ENCODE measurements at regions not wholly inside any gene's neighbourhood (a gene's known extent, or its start where the extent isn't known, plus 50 kb on each side); places are given as distances from the start of the nearest gene placed in this dataset.

DNA sequence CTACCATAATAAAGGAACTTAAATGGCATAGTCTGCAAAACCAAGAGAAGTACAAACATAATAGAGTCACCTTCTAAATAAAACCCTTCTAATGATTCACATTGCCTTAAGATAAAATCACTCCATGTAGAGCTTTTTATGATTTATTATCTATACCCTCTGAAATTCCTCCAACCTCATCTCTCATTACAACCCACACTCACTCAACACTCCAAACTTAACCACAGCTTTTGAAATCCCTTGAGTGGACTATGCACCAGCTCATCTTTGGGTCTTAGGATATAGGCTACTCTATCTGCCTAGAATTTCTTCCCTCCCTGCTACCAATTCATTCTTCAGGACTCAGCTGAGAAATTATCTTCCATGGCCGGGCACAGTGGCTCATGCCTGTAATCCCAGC lies 122.5 kb downstream of the CETN3 start:
- Mint-ChIP-seq H3K27ac (no peak overlapping the region), H3K9me3 (ENCODE audit: low read depth) (no peaks in the 10 kb centered on the region), H3K4me3 (ENCODE audit: low read depth) (no peak overlapping the region), H3K36me3 (ENCODE audit: insufficient read depth) (no peaks in the 10 kb centered on the region), H3K4me1 (ENCODE audit: low read depth) (no peaks in the 10 kb centered on the region), H3K27me3 (no peaks in the 10 kb centered on the region)
- TF ChIP-seq, protein P1, sequence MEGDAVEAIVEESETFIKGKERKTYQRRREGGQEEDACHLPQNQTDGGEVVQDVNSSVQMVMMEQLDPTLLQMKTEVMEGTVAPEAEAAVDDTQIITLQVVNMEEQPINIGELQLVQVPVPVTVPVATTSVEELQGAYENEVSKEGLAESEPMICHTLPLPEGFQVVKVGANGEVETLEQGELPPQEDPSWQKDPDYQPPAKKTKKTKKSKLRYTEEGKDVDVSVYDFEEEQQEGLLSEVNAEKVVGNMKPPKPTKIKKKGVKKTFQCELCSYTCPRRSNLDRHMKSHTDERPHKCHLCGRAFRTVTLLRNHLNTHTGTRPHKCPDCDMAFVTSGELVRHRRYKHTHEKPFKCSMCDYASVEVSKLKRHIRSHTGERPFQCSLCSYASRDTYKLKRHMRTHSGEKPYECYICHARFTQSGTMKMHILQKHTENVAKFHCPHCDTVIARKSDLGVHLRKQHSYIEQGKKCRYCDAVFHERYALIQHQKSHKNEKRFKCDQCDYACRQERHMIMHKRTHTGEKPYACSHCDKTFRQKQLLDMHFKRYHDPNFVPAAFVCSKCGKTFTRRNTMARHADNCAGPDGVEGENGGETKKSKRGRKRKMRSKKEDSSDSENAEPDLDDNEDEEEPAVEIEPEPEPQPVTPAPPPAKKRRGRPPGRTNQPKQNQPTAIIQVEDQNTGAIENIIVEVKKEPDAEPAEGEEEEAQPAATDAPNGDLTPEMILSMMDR (IDR thresholded peaks at IDR 0.05; ENCODE audit: unreplicated experiment), result no peak
- no peak for DNase-seq (ENCODE audit: low spot score, unreplicated experiment)

DNA sequence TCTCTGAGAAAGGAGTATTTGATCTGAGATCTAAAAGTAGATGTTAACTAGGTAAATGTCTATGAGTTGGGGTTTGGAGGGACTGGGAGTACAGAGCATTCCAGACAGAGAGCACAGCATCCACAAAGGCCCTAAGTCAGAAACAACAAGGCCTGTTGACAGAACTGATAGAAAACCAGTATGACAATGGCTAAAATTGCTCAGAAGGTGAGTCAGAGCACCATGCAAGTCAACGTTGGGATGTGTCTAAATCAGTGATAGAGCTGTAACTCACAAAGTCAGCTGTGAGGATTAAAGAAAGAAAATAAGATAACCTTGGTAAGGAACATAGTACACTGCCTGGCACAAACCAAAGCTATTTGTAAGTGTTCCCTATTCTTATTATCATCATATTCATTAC lies 124.0 kb downstream of the CETN3 start:
- H3K4me3 Mint-ChIP-seq (ENCODE audit: low read depth), result no peak overlapping the region
- H3K9me3 Mint-ChIP-seq (ENCODE audit: low read depth), result no peaks in the 10 kb centered on the region
- H3K4me1 Mint-ChIP-seq (ENCODE audit: low read depth), result peaks cover 1% of the 10 kb centered on the region
- no peak for DNase-seq (ENCODE audit: low spot score, unreplicated experiment)
- no peak overlapping the region for H3K27ac Mint-ChIP-seq
- H3K27me3 Mint-ChIP-seq, result no peaks in the 10 kb centered on the region
- TF ChIP-seq, protein P1 (IDR thresholded peaks at IDR 0.05; ENCODE audit: unreplicated experiment), result no peak
- no peaks in the 10 kb centered on the region for H3K36me3 Mint-ChIP-seq (ENCODE audit: insufficient read depth)

DNA sequence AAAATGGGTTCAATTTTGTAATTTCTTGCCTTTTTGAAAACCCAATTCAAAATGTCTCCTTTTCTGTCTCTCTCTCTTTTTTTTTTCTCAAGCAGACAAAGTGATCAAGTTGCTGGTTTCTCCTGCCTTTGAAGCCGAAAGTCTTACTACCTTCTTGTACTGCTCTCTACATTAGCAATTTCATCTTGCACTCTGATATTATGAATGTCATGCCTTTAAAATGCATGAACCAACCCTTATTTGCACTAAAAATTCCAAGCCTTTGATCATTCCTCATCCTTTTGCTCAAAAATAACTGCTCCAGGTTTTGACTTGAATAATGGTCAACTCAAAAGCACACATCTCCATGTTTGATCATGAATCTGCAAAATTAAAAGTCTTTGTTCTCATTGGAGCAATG lies 125.2 kb downstream of the CETN3 start:
- Mint-ChIP-seq H3K4me1 (ENCODE audit: low read depth) (peaks cover 2% of the 10 kb centered on the region), H3K4me3 (ENCODE audit: low read depth) (no peak overlapping the region)
- TF ChIP-seq, protein P1 (IDR thresholded peaks at IDR 0.05; ENCODE audit: unreplicated experiment), result no peak

DNA sequence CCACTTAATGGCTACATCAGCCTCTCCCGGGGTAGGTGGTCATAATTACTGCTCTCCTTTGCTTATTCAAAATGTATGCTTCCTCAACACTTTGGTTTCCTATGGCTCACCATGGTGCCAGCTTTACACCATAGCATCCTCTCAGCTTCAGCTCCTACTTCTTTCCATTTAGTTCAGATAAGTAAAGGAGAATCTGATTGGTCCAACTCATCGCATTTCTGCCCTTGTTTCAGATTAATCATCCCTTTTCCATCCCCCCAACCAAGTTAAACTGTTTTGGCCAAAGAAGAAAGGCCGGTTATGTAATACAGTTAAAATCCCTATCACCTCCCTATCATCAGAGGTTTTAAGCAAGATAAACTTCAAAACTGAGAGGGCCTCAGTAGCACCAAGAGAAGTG lies 130.5 kb downstream of the CETN3 start:
- no peaks in the 10 kb centered on the region for H3K36me3 Mint-ChIP-seq (ENCODE audit: insufficient read depth)
- no peaks in the 10 kb centered on the region for H3K27me3 Mint-ChIP-seq
- H3K9me3 Mint-ChIP-seq (ENCODE audit: low read depth), result no peaks in the 10 kb centered on the region
- no peak for DNase-seq (ENCODE audit: low spot score, unreplicated experiment)
- H3K4me1 Mint-ChIP-seq (ENCODE audit: low read depth), result peaks cover 2% of the 10 kb centered on the region
- no peak overlapping the region for H3K4me3 Mint-ChIP-seq (ENCODE audit: low read depth)
- H3K27ac Mint-ChIP-seq, result no peak overlapping the region
- TF ChIP-seq, protein P1 (IDR thresholded peaks at IDR 0.05; ENCODE audit: unreplicated experiment), result no peak

More for the DNA sequence above, 125.2 kb downstream of the CETN3 start:
- DNase-seq (ENCODE audit: low spot score, unreplicated experiment), result no peak
- Mint-ChIP-seq H3K27ac (no peak overlapping the region), H3K36me3 (ENCODE audit: insufficient read depth) (no peaks in the 10 kb centered on the region), H3K27me3 (no peaks in the 10 kb centered on the region), H3K9me3 (ENCODE audit: low read depth) (no peaks in the 10 kb centered on the region)

DNA sequence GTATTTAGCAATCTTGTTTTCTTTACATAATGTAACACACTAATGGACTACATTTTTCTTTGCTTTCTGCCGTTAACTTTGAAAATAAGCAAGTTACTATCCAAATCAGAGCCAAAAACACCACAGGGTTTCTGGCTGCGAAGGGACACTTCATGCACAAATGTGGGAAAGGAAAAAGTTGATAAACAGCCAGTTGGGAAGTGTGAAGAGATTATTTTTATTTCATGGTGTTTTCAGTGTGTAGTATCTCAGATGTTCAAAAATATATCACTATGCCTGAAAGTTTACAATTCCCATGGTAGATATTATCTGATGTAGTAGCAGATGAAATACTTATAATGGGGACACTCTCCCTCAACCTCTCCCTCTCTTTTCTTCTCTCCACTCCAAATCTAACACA lies 135.3 kb downstream of the CETN3 start:
- H3K36me3 Mint-ChIP-seq (ENCODE audit: insufficient read depth), result no peaks in the 10 kb centered on the region
- H3K27me3 Mint-ChIP-seq, result no peaks in the 10 kb centered on the region
- no peak overlapping the region for H3K27ac Mint-ChIP-seq
- peaks cover 1% of the 10 kb centered on the region for H3K4me1 Mint-ChIP-seq (ENCODE audit: low read depth)
- TF ChIP-seq, protein P1 (IDR thresholded peaks at IDR 0.05; ENCODE audit: unreplicated experiment), result no peak
- H3K9me3 Mint-ChIP-seq (ENCODE audit: low read depth), result no peaks in the 10 kb centered on the region
- no peak for DNase-seq (ENCODE audit: low spot score, unreplicated experiment)
- H3K4me3 Mint-ChIP-seq (ENCODE audit: low read depth), result no peak overlapping the region
